Left ventricle myocardium superior (tissue), 1 donor: ENCODE measurements at regions not wholly inside any gene's neighbourhood (a gene's known extent, or its start where the extent isn't known, plus 50 kb on each side); places are given as distances from the start of the nearest gene placed in this dataset.

Source experiments
- ATAC-seq: fragments of 200-7000 bp; cut with Tn5 transposase; one replicate; pipeline ENCODE4 v1.9.1; 2020; ENCODE audit warnings: mild to moderate bottlenecking, moderate library complexity
- DNase-seq: peaks from one replicate; pipeline ENCODE4 v3.0.0-alpha.2; 2020
- intact Hi-C: fragments of 100-400 bp; cut with micrococcal nuclease; formaldehyde crosslinking; loops from one replicate; pipeline ENCODE4 v1.11.0; 2022
- donor health status: DM: no; HTN: yes; CAD: no; lungs with severe emphysema.

GRCh38 chr2:117123362-117123761, 691.1 kb upstream of the DDX18 start:
- ATAC-seq (no peak), DNase-seq (no peak)
- intact Hi-C loops = no loop called here

GRCh38 chr2:117126656-117127055, 687.8 kb upstream of the DDX18 start:
- intact Hi-C loops = no loop called here
- DNase-seq (no peak), ATAC-seq (no peak)

- DNase-seq (no peak), ATAC-seq (no peak)
- intact Hi-C loops = no loop called here
These were observed 686.8 kb upstream of the DDX18 start for GRCh38 chr2:117127680-117128079.

- DNase-seq (no peak), ATAC-seq (no peak)
- intact Hi-C loops = no loop called here
These were observed 686.0 kb upstream of the DDX18 start for GRCh38 chr2:117128461-117128860.

GRCh38 chr2:117137371-117137770, 677.1 kb upstream of the DDX18 start:
- ATAC-seq (no peak), DNase-seq (no peak)
- intact Hi-C loops = no loop called here

GRCh38 chr2:117169036-117169765, 645.3 kb upstream of the DDX18 start:
- no peak for ATAC-seq

GRCh38 chr2:117170897-117171296, 643.6 kb upstream of the DDX18 start:
- DNase-seq (no peak), ATAC-seq (no peak)
- intact Hi-C loops = no loop called here

More at GRCh38 chr2:117169036-117169765, 645.3 kb upstream of the DDX18 start:
- intact Hi-C loops = no loop called here
- no peak for DNase-seq

GRCh38 chr2:117179405-117179804, 635.1 kb upstream of the DDX18 start:
- DNase-seq (no peak), ATAC-seq (no peak)
- intact Hi-C loops = no loop called here

GRCh38 chr2:117190856-117191559, 623.5 kb upstream of the DDX18 start:
- ATAC-seq = no peak
- DNase-seq = no peak
- intact Hi-C loops = no loop called here

- intact Hi-C loops = no loop called here
- ATAC-seq (no peak), DNase-seq (no peak)
These were observed 619.1 kb upstream of the DDX18 start for GRCh38 chr2:117195381-117195780.

GRCh38 chr2:117199511-117199910, 615.0 kb upstream of the DDX18 start:
- DNase-seq = no peak
- intact Hi-C loops = no loop called here
- no peak for ATAC-seq

GRCh38 chr2:117212562-117212961, 601.9 kb upstream of the DDX18 start:
- ATAC-seq = no peak
- DNase-seq = no peak
- intact Hi-C loops = no loop called here

- intact Hi-C loops = no loop called here
- ATAC-seq (no peak), DNase-seq (no peak)
These were observed 597.3 kb upstream of the DDX18 start for GRCh38 chr2:117217145-117217544.

- ATAC-seq (no peak), DNase-seq (no peak)
- intact Hi-C loops = no loop called here
These were observed 591.7 kb upstream of the DDX18 start for GRCh38 chr2:117222809-117223208.

- no peak for ATAC-seq
- no peak for DNase-seq
- intact Hi-C loops = no loop called here
These were observed 582.2 kb upstream of the DDX18 start for GRCh38 chr2:117232305-117232704.

- ATAC-seq (no peak), DNase-seq (no peak)
- intact Hi-C loops = no loop called here
These were observed 557.1 kb upstream of the DDX18 start for GRCh38 chr2:117257362-117257761.

- ATAC-seq (no peak), DNase-seq (no peak)
- intact Hi-C loops = no loop called here
These were observed 544.9 kb upstream of the DDX18 start for GRCh38 chr2:117269574-117269973.

- DNase-seq = no peak
- ATAC-seq = no peak
- intact Hi-C loops = no loop called here
These were observed 542.9 kb upstream of the DDX18 start for GRCh38 chr2:117271631-117272030.

GRCh38 chr2:117273009-117273671, 541.4 kb upstream of the DDX18 start:
- ATAC-seq = no peak
- DNase-seq = no peak
- intact Hi-C loops = no loop called here

GRCh38 chr2:117293012-117293411, 521.5 kb upstream of the DDX18 start:
- ATAC-seq = no peak
- no peak for DNase-seq
- intact Hi-C loops = no loop called here

- DNase-seq (no peak), ATAC-seq (no peak)
- intact Hi-C loops = no loop called here
These were observed 515.0 kb upstream of the DDX18 start for GRCh38 chr2:117299451-117299850.
